ENCODE measurements at regions not wholly inside any gene's neighbourhood (a gene's known extent, or its start where the extent isn't known, plus 50 kb on each side); places are given as distances from the start of the nearest gene placed in this dataset.

DNA sequence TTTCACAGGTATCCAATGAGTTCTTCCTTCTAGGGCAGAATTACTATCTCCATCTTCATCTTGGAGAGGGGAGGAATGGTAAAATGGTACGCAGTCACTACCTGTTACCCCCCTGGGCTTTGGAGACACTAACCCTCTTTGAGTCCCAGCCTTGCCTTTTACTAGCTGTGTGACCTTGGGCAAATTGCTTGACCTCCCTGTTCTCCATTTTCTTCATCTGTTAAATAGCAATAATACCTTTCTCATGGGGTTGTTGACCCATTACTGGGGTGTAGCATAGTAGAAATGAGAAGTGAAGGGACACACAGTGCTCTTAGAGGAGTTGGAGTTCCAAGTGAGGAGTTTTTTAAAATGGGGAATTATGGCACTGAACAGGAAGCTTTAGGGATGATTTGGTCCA lies 324.7 kb downstream of the FOXL1 start:
- no peak for ATAC-seq
- TF ChIP-seq, protein P1, sequence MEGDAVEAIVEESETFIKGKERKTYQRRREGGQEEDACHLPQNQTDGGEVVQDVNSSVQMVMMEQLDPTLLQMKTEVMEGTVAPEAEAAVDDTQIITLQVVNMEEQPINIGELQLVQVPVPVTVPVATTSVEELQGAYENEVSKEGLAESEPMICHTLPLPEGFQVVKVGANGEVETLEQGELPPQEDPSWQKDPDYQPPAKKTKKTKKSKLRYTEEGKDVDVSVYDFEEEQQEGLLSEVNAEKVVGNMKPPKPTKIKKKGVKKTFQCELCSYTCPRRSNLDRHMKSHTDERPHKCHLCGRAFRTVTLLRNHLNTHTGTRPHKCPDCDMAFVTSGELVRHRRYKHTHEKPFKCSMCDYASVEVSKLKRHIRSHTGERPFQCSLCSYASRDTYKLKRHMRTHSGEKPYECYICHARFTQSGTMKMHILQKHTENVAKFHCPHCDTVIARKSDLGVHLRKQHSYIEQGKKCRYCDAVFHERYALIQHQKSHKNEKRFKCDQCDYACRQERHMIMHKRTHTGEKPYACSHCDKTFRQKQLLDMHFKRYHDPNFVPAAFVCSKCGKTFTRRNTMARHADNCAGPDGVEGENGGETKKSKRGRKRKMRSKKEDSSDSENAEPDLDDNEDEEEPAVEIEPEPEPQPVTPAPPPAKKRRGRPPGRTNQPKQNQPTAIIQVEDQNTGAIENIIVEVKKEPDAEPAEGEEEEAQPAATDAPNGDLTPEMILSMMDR (IDR thresholded peaks at IDR 0.05), result no peak
- intact Hi-C loops (cut with micrococcal nuclease), result no loop called here
- Histone ChIP-seq H3K27me3 (ENCODE audit: control insufficient read depth, insufficient read depth, low read length) (no peaks in the 10 kb centered on the region), H3K4me3 (ENCODE audit: low read length) (no peak overlapping the region), H3K9me3 (ENCODE audit: control insufficient read depth, insufficient read depth, low read length) (no peaks in the 10 kb centered on the region), H3K4me1 (ENCODE audit: control insufficient read depth, insufficient read depth, low read length) (no peaks in the 10 kb centered on the region), H3K36me3 (ENCODE audit: control insufficient read depth, insufficient read depth, low read length) (no peaks in the 10 kb centered on the region), H3K27ac (ENCODE audit: low read length) (no peak overlapping the region)
- H3K9me3 Mint-ChIP-seq, result no peaks in the 10 kb centered on the region
- DNase-seq, result no peak
- peaks cover 0 to 8% of the 10 kb centered on the region in 2 donors for H3K27me3 Mint-ChIP-seq (ENCODE audit: low read depth in 2 of 2)
- H3K27ac Mint-ChIP-seq, result no peak overlapping the region
- no peaks in the 10 kb centered on the region for H3K36me3 Mint-ChIP-seq
- 86% methylated on average over 1 of the region's 1 CpG for WGBS (ENCODE audit: insufficient coverage)
- no peaks in the 10 kb centered on the region for H3K4me1 Mint-ChIP-seq
- H3K4me3 Mint-ChIP-seq, result no peak overlapping the region

DNA sequence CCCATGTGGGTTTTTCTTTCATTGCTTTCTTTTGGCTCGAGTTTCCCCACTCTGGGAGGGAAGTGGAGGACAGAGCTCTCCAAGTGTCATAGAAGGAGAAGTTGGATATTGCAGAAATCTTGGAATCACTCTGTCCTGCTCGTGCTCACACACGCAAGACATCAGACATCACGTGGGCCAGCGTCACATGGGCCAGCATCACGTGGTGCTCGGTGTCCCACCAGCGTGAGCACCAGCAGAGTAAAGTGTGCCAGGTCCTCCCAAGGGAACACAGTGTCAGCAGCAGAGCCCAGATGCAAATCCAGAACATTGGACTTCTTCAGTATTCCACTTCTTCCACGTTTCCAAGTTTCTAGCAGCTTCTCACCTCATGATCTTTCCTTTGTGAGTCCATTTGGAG lies 327.0 kb downstream of the FOXL1 start:
- no peaks in the 10 kb centered on the region for H3K4me1 Mint-ChIP-seq
- peaks cover 0 to 11% of the 10 kb centered on the region in 2 donors for H3K27me3 Mint-ChIP-seq (ENCODE audit: low read depth in 2 of 2)
- no peak overlapping the region for H3K4me3 Mint-ChIP-seq
- no peak overlapping the region for H3K4me3 ChIP-seq (ENCODE audit: low read length)
- no peaks in the 10 kb centered on the region for H3K27me3 ChIP-seq (ENCODE audit: control insufficient read depth, insufficient read depth, low read length)
- intact Hi-C loops (cut with micrococcal nuclease), result no loop called here
- no peaks in the 10 kb centered on the region for H3K36me3 Mint-ChIP-seq
- ATAC-seq, result no peak
- no peak overlapping the region for H3K27ac ChIP-seq (ENCODE audit: low read length)
- H3K4me1 ChIP-seq (ENCODE audit: control insufficient read depth, insufficient read depth, low read length), result no peaks in the 10 kb centered on the region
- no peak overlapping the region for H3K27ac Mint-ChIP-seq
- WGBS (ENCODE audit: insufficient coverage), result 78% methylated on average over 9 of the region's 9 CpGs
- H3K9me3 Mint-ChIP-seq, result no peaks in the 10 kb centered on the region
- H3K9me3 ChIP-seq (ENCODE audit: control insufficient read depth, insufficient read depth, low read length), result no peaks in the 10 kb centered on the region
- TF ChIP-seq, protein P1 (IDR thresholded peaks at IDR 0.05), result no peak
- no peak for DNase-seq
- no peaks in the 10 kb centered on the region for H3K36me3 ChIP-seq (ENCODE audit: control insufficient read depth, insufficient read depth, low read length)

DNA sequence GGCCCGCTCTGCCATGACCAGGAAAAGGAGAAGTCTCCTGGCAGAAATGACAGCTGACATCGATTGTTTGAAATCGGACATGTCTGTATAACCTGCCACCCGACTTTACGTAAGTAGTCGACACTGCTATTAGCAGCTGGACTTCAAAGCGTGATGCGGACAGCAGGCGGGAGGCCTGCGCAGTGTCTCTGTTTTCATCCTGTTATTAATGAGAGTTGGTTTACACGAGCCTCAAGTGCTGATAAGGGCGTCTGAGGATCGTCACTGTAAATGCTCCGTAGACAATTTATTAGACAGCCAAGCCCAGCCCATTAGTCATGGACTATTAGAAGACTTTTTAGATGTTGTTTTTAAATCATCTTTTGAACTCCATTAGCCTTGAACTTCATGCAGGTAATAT lies 328.3 kb downstream of the FOXL1 start:
- Mint-ChIP-seq H3K27ac (no peak overlapping the region), H3K4me1 (no peaks in the 10 kb centered on the region), H3K9me3 (no peaks in the 10 kb centered on the region), H3K4me3 (no peak overlapping the region), H3K27me3 (ENCODE audit: low read depth in 2 of 2) (peaks cover 0 to 7% of the 10 kb centered on the region in 2 donors), H3K36me3 (no peaks in the 10 kb centered on the region)
- WGBS (ENCODE audit: insufficient coverage), result 90% methylated on average over 14 of the region's 14 CpGs
- Histone ChIP-seq H3K27me3 (ENCODE audit: control insufficient read depth, insufficient read depth, low read length) (no peaks in the 10 kb centered on the region), H3K9me3 (ENCODE audit: control insufficient read depth, insufficient read depth, low read length) (no peaks in the 10 kb centered on the region), H3K4me1 (ENCODE audit: control insufficient read depth, insufficient read depth, low read length) (no peaks in the 10 kb centered on the region), H3K27ac (ENCODE audit: low read length) (no peak overlapping the region), H3K36me3 (ENCODE audit: control insufficient read depth, insufficient read depth, low read length) (no peaks in the 10 kb centered on the region), H3K4me3 (ENCODE audit: low read length) (no peak overlapping the region)
- DNase-seq (no peak), ATAC-seq (no peak)
- TF ChIP-seq, protein P1 (IDR thresholded peaks at IDR 0.05), result no peak
- intact Hi-C loops (cut with micrococcal nuclease), result no loop called here

DNA sequence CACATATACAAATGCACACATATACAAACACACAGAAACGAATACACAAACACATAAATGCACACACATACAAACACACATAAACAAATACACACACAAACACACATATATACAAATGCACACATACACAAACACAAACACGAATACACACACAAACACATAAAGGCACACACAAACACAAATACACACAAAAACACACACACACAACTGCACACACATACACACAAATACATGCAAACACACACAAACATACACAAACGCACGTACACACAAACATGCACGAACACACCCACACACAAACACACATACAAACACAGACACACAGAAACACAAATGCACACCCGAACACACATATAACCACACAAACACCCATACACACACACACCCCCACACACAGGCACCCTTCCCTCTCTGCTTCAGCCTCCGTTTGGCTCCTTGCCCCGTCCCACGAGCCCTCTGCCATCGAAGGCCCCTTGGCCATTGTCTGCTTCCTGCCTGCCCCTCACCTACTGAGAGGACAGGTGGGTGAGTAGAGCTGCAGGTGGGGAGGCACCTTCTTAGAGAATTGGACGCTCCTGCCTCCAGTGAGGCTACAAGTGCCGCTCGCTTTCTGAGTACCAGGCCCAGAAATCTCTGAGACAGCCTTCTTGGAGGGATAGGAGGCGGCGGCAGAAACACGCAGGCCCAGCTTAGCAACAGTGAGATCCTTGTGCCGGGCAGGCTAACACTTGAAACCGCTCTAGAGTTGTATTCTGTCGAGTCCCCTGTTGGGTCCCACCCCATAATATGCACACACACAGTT lies 331.2 kb downstream of the FOXL1 start:
- Mint-ChIP-seq H3K27me3 (ENCODE audit: low read depth in 2 of 2) (peaks cover 0 to 3% of the 10 kb centered on the region in 2 donors), H3K4me3 (no peak overlapping the region), H3K4me1 (no peaks in the 10 kb centered on the region), H3K9me3 (no peaks in the 10 kb centered on the region), H3K36me3 (no peaks in the 10 kb centered on the region), H3K27ac (no peak overlapping the region)
- H3K27ac ChIP-seq (ENCODE audit: low read length), result no peak overlapping the region
- no peak for DNase-seq
- H3K36me3 ChIP-seq (ENCODE audit: control insufficient read depth, insufficient read depth, low read length), result no peaks in the 10 kb centered on the region
- H3K27me3 ChIP-seq (ENCODE audit: control insufficient read depth, insufficient read depth, low read length), result no peaks in the 10 kb centered on the region
- no peak for ATAC-seq
- TF ChIP-seq, protein P1 (IDR thresholded peaks at IDR 0.05), result no peak
- no peak overlapping the region for H3K4me3 ChIP-seq (ENCODE audit: low read length)
- no peaks in the 10 kb centered on the region for H3K4me1 ChIP-seq (ENCODE audit: control insufficient read depth, insufficient read depth, low read length)
- H3K9me3 ChIP-seq (ENCODE audit: control insufficient read depth, insufficient read depth, low read length), result no peaks in the 10 kb centered on the region
- intact Hi-C loops (cut with micrococcal nuclease), result no loop called here
- 92% methylated on average over 16 of the region's 19 CpGs for WGBS (ENCODE audit: insufficient coverage)

Measured in natural killer cell (primary cell).